HT1080 (cell line): ENCODE measurements at regions not wholly inside any gene's neighbourhood (a gene's known extent, or its start where the extent isn't known, plus 50 kb on each side); places are given as distances from the start of the nearest gene placed in this dataset.
"Not testable (repeated sequence)": the region's sequence is repeated elsewhere in the genome, so short reads cannot be mapped to it uniquely, and the experiment has no call there.

Experiments
- DNase-seq: peaks from one replicate; pipeline ENCODE4 v3.0.0-alpha.2; 2015; ENCODE audit warnings: low read depth

DNA sequence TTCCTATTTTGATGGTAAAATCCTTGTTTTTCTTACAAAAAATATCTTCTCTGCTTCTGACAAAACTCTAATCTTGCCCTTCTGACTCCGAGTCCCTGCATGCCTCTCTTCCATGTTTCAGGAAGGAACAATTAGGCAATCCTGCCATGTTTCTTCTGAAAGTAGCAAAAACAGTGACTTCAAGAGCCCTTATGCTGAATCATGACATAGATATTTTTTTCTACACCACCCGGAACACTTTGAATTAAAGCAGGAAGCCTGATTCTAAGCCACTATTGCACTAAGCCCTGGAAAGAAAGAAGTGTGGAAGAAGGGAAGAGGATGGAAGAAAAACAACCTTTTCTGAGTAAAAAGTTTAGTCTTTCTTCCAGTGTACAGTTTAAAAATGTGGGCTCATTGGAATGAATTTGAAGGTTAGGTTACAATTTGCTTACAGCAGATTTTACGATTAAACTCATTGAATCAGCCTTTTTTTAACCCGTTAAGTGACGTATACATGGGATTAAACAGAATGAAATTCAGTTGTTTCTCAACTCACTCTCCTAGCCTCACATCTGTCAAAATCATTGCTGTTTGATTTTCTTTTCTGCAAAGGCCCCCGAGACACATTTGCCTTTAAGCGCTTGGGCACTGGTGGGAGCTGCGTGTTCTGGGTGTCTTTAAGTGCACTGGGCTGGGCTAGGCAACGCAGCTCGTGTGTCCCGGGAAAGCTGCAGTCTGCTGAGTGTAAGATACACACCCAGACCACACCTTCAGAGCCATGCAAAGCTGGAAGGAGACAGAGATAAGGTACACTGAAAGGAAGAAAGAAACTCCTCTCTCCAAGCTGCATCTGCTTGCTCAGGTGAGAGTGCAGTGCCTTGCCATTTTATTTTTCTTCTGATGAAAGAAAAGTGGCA is 159.4 kb upstream of the CITED2 start:
- DNase-seq: peak; percentile 68

DNA sequence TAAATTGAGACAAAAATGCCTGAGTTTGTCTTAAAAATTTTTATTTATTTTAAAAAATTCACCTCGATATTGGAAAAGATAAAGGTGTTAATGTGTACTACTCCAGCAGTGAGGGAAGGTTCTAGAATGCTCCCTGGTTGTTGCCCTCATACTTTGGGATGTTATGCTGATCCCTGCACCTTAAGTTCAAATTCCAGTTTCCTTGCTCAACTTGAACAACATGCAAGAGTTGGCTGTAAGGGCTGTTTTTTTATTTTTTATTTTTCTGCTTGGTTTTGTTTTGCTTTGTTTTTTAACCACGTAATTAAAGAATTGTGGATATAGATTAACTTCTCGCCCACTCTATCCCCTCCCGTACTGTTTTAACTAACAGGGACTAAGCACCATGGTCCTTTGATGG is 158.7 kb upstream of the CITED2 start:
- DNase-seq: no peak

DNA sequence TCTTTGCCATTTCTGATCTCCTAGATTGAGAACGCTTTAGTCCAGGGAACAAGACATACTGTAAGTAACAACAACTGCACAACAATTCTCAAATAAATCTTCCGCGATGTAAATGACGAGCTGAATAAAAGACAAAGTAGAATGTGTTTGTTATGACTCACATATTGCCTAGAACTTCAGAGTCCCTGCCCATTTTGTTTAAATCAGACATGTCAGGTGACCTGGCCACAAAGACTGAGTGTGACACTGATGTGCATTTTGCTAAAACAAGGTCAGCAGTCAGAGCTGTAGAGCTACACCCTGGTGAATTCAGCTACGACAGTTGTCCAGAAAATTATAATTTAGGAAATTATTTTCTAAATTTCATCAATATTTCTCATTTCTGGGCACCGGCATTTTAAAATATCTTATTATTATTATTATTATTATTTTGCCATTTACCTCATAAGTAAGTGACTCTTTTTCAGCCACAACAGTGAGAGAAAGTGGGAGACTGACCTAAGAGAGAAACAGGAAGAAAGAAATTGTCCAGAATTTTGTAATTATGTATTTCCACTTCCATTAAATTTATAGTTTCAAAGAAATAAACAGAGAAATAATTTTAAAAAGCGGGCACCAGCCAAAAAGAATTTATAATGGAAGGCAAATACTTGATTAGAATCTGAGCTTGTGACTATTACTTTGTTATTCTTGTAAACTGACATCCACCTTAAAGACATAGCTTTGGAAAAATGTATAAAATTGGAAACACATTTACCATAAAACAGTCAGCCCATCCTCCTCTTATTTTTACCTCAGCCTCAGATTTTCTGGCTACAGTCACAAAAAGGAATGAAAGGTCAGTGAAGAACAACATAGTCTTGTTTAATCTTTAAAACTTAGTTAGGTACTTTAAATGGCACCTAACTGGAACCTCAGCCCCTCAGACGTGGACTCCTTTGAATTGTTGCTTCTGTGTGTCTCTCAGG is 157.0 kb upstream of the CITED2 start:
- no peak for DNase-seq

DNA sequence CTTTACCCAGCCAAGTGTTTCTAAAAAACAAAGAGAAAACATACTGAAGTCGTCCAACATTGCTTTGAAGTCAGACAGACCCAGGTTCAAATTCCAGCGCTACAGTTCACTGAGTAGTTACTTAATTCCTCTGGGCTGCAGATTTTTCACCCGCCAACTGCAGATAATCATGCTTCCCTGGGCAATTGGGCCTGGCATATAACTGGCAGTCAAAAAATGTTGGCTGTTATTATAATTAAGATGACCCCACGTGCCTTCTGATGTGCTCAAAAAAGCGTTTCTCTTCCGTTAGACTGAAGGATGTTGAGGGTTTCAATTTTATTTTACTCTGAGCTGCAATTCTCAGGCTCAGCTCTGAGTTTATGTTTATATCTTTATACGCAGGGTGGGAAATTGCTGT is 156.1 kb upstream of the CITED2 start:
- no peak for DNase-seq

DNA sequence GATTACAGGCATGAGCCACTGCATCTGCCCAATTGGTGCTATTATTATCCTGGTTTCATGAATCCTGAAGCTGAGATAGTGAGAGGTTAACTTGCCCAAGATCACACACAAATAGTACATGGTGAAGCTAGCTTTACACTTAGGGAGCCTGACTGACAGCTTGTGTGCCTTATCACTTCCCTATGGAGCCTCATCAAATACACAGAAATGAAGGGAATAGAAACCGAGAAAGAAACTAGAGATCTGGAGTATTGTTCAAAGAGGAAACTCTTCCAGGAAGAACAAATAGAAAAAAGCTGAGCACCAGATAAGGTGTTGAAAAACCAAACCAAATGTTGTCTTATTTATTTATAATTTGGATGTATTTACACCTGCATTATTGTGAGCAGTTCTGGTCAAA is 155.0 kb upstream of the CITED2 start:
- no peak for DNase-seq

DNA sequence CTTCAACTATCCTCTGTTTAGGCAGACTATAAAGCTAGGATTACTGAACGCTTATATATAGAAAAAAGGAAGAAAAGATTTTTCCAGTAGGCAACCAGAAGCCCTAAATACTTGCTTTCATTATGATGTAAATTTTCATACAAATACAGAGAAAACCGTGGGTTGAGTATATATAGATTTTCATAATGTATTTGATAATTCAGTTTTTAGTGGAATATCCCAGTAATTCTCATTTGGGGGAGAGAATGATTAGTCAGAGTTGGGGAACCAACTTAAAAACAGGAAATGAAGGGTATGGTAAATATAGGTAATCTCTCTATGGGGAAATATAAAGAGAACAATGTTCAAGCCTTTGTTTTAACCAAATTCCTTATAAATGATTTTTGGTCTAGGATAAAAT is 154.0 kb upstream of the CITED2 start:
- no peak for DNase-seq

DNA sequence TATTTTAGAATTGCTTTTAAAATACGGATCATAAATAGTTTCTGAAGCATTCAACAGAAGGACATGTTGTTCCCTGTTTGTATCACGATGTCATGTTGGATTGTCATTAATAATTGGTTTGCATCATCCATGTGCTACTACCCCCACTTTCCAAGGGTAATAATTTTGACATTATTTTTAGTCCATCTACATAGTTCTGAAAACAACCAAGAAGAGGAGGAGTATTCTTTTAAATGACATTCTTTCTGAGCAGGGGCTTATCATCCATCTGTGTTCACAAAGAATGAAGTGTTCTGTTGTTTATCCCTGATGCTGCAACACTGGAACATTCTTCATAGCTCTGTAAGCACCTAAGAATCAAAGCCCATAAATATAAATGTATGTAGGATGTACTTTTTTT is 151.0 kb upstream of the CITED2 start:
- DNase-seq: no peak

DNA sequence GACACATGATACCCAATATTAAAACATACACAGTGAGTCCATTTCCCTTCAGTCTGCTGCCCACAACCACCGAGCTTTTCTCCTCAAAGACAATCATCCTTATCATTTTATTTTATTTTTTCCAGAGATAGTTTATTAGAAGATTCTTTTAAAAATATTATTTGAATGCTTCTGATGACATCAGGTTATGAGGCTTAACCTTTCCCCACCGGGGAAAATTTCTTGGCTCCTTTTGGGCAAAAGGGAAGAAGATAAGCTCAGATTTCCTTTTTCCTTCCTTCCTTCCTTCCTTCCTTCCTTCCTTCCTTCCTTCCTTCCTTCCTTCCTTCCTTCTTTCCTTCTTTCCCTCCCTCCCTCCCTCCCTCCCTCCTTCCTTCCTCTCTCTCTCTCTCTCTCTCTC is 149.5 kb upstream of the CITED2 start:
- no peak for DNase-seq

DNA sequence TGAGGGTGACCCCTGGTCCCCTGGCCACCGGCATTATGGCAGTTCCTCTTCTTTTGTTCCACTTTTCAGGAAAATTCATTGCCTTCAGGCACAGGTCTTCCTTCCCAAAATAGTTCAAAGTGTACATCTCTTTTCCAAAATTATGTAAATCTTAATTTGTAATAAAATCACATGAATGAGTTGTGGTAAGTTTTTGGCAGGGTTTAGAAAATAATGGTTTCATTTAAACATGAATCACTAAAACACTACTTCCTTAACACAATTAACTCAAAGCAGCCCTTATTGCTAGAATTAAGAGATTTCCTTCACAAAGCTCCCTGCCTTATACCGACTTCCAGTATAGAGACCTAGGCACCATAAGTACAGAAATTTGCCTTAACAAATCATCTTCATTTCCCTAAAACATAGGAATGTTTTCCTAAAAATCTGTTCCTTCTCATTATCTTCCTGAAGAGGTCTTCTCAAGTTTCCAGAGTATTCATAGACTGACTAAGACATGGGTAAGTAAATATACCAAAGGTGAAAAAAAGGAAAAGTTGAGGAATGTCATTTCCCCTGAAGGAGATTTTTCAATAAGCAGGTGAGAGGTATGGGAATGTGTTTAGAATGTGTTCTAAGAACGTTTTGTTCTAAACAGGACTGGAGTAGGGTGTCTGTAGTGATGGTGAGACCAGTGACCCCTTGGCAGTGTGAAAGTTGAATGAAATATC is 148.2 kb upstream of the CITED2 start:
- no peak for DNase-seq

DNA sequence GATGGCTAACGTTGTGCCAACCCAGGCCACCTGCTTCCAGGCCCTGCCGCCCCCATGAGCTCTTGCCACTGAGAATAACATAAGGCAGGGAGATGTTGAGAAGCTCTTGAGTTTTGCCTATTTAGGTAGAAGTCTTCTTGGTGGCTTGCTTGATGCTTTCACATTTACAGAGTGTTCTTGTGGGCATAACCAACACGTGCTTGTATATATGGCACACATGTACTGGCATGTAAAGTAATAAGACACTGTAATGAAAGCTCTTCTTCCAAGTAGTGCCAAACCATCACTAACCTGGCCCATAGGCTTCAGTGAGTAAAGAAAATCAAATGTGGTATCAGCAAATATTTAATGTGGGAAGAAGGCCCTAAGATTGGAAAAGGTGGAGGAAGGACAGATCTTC is 146.9 kb upstream of the CITED2 start:
- DNase-seq: no peak

DNA sequence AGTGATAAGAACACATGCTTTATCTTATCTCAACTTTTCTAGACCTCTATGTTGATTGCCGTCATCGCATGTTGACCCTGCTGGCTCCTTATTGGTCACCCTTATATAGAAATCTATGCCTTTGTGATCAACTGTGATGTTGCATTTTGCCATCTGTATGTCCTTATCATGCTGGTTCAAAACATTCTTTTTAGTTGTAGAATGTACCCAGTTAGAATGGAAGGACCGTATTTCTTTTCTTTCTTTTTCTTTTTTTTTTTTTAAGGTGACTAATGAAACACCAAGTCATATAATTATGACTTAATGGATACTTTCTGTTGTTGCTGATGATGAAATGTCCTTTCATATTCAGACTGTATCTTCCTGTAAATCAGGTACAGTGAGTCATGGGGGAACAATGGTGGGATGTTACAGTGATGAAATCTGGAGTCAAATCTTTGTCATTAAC is 145.9 kb upstream of the CITED2 start:
- peak; percentile 19 for DNase-seq

DNA sequence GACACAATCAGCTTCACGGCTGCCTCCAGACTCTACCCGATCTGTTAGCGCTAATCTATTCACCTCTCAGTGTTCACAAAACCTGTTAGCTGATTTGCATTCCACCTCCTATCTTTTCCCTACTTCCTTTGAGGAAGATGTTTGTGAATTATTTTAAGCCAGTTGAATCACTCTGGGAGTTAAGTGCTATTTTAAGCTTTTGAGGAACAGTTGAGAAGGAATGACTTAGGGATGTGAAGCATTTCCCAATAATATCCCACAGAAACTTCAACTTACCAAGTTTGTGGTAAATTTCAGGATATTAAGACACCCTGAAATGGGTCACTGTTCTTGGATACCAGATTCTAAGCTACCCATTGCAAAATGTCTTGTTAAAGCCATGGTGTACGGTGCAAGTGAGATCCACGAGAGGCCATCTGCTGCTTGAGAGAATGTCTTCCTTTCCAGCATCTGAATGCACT is 145.2 kb upstream of the CITED2 start:
- DNase-seq: no peak

DNA sequence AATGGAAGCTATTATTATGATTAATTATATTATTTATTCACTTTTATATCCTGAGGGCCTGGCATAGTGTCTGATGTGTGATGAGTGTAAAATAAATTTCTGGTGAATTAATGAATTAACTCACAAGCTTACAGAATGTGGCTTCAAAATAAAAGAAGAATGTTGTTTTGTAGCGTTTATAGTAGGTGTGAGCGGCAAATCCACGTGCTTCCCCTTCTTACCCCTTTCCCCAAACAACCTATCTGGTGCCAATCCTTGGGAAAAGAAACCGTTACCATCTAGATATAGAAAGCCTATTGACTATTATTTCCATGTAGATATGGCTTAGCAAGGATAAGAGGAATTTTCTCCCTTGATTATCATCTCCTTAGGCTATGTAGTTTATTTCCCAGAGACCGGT is 144.6 kb upstream of the CITED2 start:
- DNase-seq: no peak

DNA sequence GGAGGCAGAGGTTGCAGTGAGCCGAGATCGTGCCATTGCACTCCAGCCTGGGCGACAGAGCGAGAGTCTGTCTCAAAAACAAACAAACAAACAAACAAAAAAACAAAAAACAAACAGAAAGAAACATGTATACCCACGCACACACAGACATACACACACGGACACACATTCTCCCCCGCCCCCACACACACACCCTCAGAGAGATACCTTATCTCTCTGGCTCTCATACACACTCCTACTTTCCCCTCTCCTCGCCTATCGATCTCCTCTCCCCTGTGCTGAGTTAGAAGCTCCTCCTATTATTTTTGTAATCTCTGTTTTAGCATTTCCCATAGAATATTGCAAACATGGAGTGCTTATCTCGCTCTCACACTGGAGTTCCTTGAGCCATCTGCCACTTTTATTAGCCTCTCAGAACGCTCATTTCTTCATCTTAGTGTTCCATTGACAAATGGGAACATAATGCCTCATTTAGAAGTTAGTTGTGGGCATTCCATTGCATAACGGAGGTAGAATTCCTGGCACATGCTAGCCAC is 144.2 kb upstream of the CITED2 start:
- DNase-seq: no peak

DNA sequence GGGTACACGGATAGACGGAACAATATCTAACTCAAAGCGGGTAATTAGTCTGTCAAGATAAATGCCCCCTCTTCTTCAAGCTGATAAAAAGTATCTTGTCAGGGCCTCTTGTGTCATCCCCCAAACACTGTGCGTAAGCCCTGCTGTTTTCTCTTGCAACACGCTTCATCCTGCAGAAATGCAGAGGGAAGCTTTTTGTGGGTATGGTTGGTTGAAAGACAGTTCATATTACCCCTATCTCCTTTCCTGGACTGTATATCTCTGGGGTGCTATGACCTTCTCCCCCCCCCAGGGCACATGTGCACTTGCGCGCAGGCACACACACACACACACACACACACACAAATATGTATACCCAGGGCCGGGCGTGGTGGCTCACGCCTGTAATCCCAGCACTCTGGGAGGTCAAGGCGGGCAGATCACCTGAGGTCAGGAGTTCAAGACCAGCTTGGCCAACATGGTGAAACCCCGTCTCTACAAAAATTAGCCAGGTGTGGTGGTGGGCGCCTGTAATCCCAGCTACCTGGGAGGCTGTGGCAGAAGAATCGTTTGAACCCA is 143.6 kb upstream of the CITED2 start:
- not testable (repeated sequence) for DNase-seq

DNA sequence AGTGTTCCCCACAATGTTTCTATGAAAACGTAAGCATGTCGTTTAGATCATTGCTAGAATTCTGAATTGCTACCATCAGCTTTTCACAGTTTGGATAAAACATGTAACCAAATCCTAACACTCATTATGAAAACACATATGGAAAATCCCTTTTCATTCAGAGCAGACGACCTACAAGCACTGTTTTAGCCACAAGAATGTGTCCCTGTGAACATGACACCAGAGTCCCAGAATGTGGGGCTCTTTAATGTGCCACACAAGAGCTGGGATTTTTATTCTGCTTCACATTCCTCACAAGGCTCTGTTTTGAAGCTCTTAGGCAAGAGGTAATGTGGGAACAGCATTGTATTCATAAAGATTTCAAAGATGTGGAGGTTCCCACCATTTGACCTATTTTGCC is 141.1 kb upstream of the CITED2 start:
- no peak for DNase-seq

DNA sequence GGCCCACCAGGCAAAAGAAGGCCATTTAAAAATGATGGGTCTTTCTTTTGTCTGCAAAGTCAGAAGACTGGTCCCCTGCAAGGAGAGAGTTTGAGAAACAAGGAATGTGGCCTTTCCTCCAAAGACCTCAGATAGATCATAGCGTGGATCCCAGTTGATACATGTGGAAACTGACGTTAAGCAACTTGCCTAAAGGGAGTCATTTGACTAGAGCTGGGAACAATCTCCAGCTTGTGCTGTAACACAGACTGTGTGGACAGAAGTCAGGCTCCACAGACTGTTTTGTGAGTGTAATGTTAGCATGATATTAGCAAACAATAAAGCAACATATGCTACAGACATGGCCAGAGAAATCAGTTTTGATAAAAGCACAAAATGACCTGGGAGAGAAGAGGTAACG is 140.4 kb upstream of the CITED2 start:
- DNase-seq: no peak

DNA sequence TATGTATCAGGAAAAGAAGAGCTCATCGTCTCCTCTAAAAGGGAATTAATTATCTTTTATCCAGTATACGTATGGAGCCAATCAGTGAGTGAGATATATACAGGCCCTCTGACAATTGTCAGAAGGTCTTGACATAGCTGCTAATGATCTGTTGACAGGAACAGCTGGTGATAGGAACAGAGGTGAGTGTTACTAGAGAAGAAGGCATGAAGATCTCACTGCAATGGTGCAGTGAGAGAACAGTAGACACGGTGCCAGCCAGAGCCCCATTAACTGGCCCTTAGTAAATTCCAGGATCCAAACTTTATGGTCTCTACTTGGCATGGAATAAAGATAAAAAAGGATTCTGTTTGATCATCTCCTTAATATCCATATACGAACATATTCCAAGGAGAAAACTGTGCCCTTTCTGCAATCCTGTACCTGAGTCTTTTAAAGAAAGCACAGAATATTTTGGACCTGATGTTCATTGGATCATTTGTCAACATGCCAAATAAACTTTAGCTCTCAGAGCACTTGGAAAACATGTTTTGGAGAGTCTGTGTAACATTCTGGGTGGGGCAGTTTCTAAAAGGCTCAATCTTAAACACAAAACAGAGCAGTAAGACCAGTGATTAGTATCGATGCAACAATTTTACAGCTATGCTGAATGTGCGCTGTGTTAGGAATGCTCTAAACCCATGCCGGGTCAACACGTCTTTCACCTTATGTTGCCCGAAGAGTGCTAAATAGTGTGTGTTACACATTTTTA is 135.8 kb upstream of the CITED2 start:
- DNase-seq: no peak

DNA sequence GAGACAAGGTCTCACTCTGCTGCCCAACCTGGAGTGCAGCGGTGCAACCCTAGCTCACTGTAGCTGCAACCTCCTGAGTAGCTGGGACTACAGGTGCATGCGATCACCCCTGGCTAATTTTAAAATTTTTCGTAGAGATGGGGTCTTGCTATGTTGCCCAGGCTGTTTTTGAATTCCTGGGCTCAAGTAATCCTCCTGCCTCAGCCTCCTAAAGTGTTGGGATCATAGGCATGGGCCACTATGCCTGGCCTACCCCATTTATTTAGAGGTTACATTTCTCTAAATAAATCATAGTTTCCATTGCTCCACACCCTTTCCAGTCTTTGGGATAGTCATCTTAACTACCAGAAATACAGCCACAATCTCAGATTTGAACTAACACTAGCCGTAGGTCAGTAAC is 134.7 kb upstream of the CITED2 start:
- no peak for DNase-seq

DNA sequence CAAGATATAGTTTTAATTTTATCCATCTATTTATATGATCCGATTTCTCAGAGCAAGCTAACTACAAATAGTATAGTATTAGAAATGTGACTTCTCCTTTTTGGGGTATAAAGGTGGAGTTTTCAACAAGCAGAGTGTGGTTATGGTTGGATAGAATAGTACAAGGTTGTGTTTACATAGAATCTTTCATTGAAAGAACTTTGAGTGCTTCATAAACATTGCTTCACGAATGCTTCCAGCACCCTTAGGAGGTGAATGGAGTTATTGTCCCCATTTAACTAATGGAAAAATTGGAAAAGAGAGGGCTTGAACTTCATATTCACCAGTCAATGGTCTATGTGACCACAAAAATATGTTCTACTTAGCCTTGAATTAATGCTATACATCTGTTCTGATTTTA is 134.1 kb upstream of the CITED2 start:
- no peak for DNase-seq
